ENCODE measurements at regions not wholly inside any gene's neighbourhood (a gene's known extent, or its start where the extent isn't known, plus 50 kb on each side); places are given as distances from the start of the nearest gene placed in this dataset.
"Not testable (repeated sequence)": the region's sequence is repeated elsewhere in the genome, so short reads cannot be mapped to it uniquely, and the experiment has no call there.

DNA sequence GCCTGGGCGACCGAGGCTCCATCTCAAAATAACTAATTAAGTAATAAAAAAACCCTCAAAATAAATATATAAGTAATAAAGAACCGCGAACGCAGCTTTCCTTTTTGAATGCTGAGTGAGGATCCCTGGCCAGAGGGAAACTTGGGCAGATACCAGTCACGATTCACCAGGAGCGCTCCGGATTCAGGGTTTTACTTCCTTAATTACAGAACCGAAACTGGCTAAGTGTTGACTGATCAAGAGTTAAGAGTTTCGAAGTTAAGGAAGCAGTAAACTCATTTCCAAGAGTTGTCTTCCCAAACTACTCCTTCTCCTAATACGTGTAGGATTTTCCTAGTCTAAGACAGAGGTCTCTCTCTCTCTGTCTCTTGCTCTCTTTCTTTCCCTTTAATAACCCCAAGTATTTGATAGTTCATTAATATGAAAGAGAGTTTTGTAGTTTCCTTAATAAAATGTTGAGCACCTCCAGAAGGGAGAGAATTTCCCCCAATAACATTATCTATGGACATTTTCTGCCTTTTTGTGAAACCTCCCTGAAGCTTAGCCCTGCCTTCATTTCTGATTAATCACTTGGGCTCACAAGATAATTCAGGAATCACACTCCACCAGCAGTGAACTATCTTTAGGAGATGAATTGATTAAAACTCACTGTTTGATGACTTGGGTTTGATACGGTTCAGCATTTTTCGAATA is 61.4 kb upstream of the ZNF217 start:
- Histone ChIP-seq H3K9me3 (ENCODE audit: control insufficient read depth, low read depth, low read length) (no peaks in the 10 kb centered on the region), H4K5ac (ENCODE audit: insufficient read length, low read depth, low read length) (no peak overlapping the region), H4K8ac (replicated peaks; ENCODE audit: insufficient read length, low read depth, low read length) (no peak overlapping the region), H3K14ac (ENCODE audit: insufficient read depth, low read length) (no peak overlapping the region), H3K9ac (ENCODE audit: extremely low read depth, insufficient read length, low read length) (no peak overlapping the region), H2AK5ac (ENCODE audit: insufficient read length, low read length) (no peak overlapping the region), H3K4me1 (ENCODE audit: insufficient read depth, low read length) (peaks cover 2% of the 10 kb centered on the region; the same call in 1 of the 2 replicates), H3K27me3 (ENCODE audit: insufficient read depth, low read length) (no peaks in the 10 kb centered on the region), H3K23ac (ENCODE audit: insufficient read length, low read depth, low read length) (no peak overlapping the region), H3K18ac (ENCODE audit: insufficient read length, low read depth, low read length) (no peak overlapping the region), H2BK5ac (ENCODE audit: insufficient read length, low read length) (no peak overlapping the region), H2BK12ac (ENCODE audit: insufficient read length, low read depth, low read length) (no peak overlapping the region), H3K27ac (ENCODE audit: insufficient read length, low read depth, low read length) (no peak overlapping the region), H2BK20ac (ENCODE audit: low read depth, low read length, poor library complexity, severe bottlenecking) (no peak overlapping the region), H3K23me2 (ENCODE audit: insufficient read length, low read depth, low read length, poor library complexity, severe bottlenecking) (peaks cover 2% of the 10 kb centered on the region), H2AFZ (ENCODE audit: low read length) (no peak overlapping the region), H3K56ac (ENCODE audit: insufficient read length, low read depth, low read length) (no peak overlapping the region), H2BK15ac (ENCODE audit: low read depth, low read length) (no peak overlapping the region), H2BK120ac (ENCODE audit: low read depth, low read length, poor library complexity, severe bottlenecking) (no peak overlapping the region), H3K79me2 (ENCODE audit: insufficient read depth, low read length) (no peaks in the 10 kb centered on the region), H4K91ac (ENCODE audit: insufficient read length, low read depth, low read length) (no peak overlapping the region), H3T11ph (ENCODE audit: low read length) (no peak overlapping the region), H3K4ac (ENCODE audit: low read depth, low read length) (no peak overlapping the region), H3K79me1 (ENCODE audit: insufficient read depth, low read depth, low read length, poor library complexity, severe bottlenecking) (no peaks in the 10 kb centered on the region), H3K4me2 (ENCODE audit: insufficient read depth, insufficient read length, low read length) (no peak overlapping the region), H4K20me1 (ENCODE audit: control insufficient read depth, insufficient read depth, insufficient read length) (no peaks in the 10 kb centered on the region)
- TF ChIP-seq CTCF (conservative IDR thresholded peaks at IDR 0.05) = no peak
- no peak for DNase-seq
- Mint-ChIP-seq H3K36me3 (ENCODE audit: insufficient read depth in 1 of 3, low read depth in 3 of 3) (no peaks in the 10 kb centered on the region), H3K4me1 (peaks cover 41 to 56% of the 10 kb centered on the region in 2 experiments), H3K27me3 (ENCODE audit: low read depth) (no peaks in the 10 kb centered on the region), H3K27ac (no peak overlapping the region), H3K9me3 (no peaks in the 10 kb centered on the region), H3K4me3 (no peak overlapping the region)
- no CpG with 5 or more reads among the region's 13 CpGs for WGBS (ENCODE audit: extremely low coverage, insufficient read length, low lambda C conversion rate)

GRCh38 chr20:53654521-53654920 is 60.9 kb upstream of the ZNF217 start:
- not testable (repeated sequence) for H3K4me3 Mint-ChIP-seq; H3K14ac ChIP-seq (ENCODE audit: insufficient read depth, low read length); H2BK5ac ChIP-seq (ENCODE audit: insufficient read length, low read length); H4K91ac ChIP-seq (ENCODE audit: insufficient read length, low read depth, low read length); H3T11ph ChIP-seq (ENCODE audit: low read length); H3K23me2 ChIP-seq (ENCODE audit: insufficient read length, low read depth, low read length, poor library complexity, severe bottlenecking); H3K4me2 ChIP-seq (ENCODE audit: insufficient read depth, insufficient read length, low read length); H3K56ac ChIP-seq (ENCODE audit: insufficient read length, low read depth, low read length); H3K9me3 Mint-ChIP-seq; H3K4me1 ChIP-seq (ENCODE audit: insufficient read depth, low read length); H3K79me1 ChIP-seq (ENCODE audit: insufficient read depth, low read depth, low read length, poor library complexity, severe bottlenecking); H4K20me1 ChIP-seq (ENCODE audit: control insufficient read depth, insufficient read depth, insufficient read length); H3K27me3 Mint-ChIP-seq (ENCODE audit: low read depth); H3K27ac ChIP-seq (ENCODE audit: insufficient read length, low read depth, low read length); H2BK12ac ChIP-seq (ENCODE audit: insufficient read length, low read depth, low read length); H2BK20ac ChIP-seq (ENCODE audit: low read depth, low read length, poor library complexity, severe bottlenecking); H2AFZ ChIP-seq (ENCODE audit: low read length); H3K4ac ChIP-seq (ENCODE audit: low read depth, low read length); H2BK15ac ChIP-seq (ENCODE audit: low read depth, low read length); H2AK5ac ChIP-seq (ENCODE audit: insufficient read length, low read length); DNase-seq; H3K27me3 ChIP-seq (ENCODE audit: insufficient read depth, low read length); H3K9me3 ChIP-seq (ENCODE audit: control insufficient read depth, low read depth, low read length); H4K8ac ChIP-seq (replicated peaks; ENCODE audit: insufficient read length, low read depth, low read length); H3K79me2 ChIP-seq (ENCODE audit: insufficient read depth, low read length); H2BK120ac ChIP-seq (ENCODE audit: low read depth, low read length, poor library complexity, severe bottlenecking); H3K9ac ChIP-seq (ENCODE audit: extremely low read depth, insufficient read length, low read length); H3K18ac ChIP-seq (ENCODE audit: insufficient read length, low read depth, low read length); H3K36me3 Mint-ChIP-seq (ENCODE audit: insufficient read depth in 1 of 3, low read depth in 3 of 3); H4K5ac ChIP-seq (ENCODE audit: insufficient read length, low read depth, low read length); H3K27ac Mint-ChIP-seq; H3K23ac ChIP-seq (ENCODE audit: insufficient read length, low read depth, low read length)
- H3K4me1 Mint-ChIP-seq = peaks cover 39 to 50% of the 10 kb centered on the region in 2 experiments
- whole genome bisulfite sequencing (ENCODE audit: extremely low coverage, insufficient read length, low lambda C conversion rate) = no CpG with 5 or more reads among the region's 8 CpGs
